Stimulated activated CD4-positive, alpha-beta T cell treated with anti-CD3 and anti-CD28 coated beads, Interleukin-1b, Interleukin-23, amount 100 ng/mL, for 4 hours (primary cell): ENCODE measurements at regions not wholly inside any gene's neighbourhood (a gene's known extent, or its start where the extent isn't known, plus 50 kb on each side); places are given as distances from the start of the nearest gene placed in this dataset.
"Not testable (repeated sequence)": the region's sequence is repeated elsewhere in the genome, so short reads cannot be mapped to it uniquely, and the experiment has no call there.

Experiments
- DNase-seq, 2 donors: peaks; one replicate each; pipeline ENCODE4 v3.0.0-alpha.2; 2020; ENCODE audit warnings: low read depth in 2 of 2

DNA sequence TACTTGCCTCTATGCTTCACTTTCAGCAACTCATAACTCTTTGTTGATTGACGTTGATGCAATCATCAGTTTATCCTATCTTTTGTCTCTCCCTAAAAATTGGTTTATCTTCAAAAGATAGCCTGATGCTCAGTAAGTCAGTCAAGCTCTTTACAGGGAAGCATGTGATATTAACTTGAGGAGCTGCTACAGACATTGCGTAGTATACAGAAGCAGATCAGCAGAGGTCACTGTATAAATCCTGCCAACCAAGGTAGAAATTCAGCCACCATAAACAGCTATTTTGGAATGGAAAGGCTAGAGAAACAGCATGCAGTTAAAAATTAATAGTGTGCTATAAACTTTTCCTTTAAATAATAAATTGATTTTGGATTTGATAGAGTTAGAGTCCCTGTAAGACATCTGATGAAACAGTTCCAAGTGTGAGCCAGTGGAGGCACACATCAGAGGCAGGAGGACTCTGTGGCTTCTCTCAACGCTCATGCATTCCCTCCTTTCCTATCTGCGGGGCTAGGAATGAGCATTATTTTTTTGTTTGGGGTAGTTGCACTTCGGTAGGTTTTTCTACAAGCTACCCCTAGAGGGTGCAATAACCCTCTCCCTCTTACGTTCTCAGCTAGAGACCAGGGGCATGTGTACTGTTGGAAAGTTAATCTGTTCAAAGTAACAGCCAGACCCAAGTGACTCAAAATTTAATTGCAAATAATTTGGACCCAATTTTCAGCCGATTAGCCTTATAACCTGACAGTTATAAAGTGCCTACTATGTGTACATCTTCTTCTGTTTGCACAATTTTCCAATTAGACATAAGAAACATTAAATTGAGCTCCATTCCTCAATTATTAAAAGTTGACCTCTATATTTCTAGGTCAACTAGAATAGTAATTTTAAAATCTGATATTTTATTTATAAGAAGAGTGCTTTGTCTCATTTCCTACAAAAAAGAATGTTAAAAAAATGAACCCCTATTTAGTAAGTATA lies 647.7 kb upstream of the SOX9 start:
- no peak for DNase-seq

DNA sequence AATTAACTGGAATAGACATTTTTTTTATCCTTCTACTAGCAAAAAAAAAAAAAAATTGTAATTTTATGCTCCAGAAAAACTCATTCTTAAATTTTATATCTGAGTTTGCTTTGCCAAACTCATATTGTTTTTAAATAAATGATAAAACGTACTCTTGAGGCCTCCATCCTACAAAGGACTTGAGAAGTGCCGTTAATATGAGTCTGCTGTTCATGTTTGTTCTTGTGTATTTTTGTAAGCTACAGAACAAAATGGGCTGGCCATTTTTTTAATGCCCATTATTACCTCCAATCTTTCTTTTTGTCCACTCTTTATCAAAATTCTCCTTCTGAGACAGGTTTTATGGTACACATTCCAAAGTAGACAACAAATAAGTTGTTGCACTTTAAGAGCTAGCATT lies 643.5 kb upstream of the SOX9 start:
- DNase-seq, result no peak

DNA sequence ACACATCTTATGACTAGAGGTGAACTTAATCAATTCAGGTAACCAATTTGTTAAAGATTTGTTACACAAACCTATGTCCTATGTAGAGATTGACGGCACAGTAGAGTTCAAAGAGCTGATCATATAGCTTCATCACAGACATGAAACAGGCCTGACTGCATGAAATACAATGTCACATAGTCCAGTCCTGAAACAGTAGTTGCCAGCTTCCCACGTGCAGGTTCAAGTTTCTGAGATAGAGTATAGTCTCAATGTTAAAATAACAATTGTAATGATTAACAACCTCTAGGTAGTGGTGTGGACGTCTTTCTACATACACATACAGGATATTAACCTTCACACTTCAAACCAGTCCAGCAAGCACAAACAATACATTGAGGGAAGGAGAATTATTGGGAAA lies 640.7 kb upstream of the SOX9 start:
- no peak for DNase-seq

DNA sequence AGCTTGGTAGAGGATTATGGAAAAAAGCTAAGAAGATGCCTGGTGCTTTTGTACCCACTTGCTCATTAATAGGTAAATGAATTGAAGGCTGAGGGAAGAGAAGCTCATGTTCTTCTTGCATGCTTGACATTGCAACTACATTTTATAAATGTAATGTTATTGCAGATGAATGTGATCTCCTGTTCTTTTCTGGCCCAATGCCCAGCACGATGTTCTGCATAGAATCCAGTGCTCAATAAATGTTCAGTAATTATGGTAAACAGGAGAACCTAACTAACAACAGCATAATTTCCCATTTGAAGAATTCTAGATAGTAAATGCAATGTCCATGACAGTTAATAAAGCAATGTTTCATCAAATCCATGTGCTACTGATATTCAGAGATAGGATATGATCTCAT lies 638.2 kb upstream of the SOX9 start:
- DNase-seq, result no peak

DNA sequence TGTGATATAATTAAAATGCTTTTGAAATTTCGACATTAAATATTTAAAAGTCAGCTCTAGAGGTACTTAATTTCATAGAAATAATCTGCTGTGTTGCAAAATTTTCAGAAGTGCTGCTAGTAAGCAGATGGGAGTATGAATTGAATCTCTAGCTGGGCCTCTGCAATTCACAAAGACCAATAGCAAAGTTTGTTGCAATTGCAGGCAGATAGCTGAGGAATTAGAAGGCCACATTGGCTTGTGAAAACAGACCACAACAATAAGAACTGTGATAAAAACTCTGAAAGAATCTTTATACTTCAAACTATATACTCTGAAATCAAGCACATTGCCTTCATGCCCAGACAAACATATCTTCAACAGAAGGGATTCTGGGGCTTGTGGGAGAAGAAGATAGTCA lies 636.3 kb upstream of the SOX9 start:
- DNase-seq, result no peak

DNA sequence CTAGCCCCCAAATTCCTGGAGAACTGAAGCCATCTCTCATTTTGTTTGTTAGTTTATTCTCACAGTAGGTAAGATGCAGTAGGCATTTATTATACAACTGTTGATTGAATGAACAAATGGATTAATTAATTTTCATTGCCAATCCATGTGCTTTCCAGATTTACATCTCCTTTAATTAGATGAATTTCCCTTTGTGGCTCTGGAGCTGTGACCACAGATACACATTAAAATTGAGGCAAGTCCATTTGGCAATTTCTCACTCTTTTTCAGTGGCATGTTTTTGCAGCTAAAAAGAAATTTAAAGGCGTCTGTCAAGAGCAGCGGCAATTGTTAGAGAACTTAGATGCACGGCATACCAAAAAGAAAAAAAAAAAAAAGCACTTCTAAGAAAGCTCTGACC lies 635.4 kb upstream of the SOX9 start:
- DNase-seq, result no peak

DNA sequence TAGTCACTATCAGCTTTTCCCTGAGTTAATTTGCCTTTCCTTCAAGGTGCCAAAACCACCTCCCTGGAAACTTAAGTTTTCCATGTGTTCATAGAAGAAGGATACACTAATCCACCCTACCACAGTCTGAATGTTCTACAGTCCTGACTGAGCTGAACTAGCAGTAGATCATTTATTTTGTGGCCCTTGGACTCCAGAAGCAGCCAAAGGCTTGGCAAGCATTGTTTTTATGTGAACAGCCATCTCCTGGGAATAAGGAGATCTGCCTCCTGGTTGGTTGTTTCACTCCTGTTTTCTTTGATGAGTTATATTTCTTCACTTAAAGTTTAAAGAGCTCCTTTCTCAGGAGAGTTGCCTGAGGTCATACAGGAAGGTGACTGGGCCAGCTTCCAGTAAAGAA lies 634.6 kb upstream of the SOX9 start:
- DNase-seq, result no peak

DNA sequence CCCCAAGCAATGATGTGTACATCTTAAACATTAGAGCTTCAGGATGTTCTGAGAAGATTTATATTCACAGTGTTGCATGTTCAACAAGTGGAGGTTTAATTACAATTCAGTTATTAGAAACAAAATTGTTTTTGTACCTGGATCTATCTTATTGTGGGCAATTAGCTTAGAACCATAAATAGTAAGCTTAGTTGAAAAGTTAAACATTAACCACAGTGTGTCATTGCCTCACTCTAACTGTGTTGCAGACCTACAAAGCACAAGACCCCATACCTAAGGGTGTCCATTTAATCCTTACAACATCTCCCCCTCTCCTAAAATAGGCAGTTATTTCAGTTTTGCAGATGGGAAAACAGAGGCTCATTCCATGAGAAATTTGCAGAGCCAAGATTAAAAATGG lies 632.0 kb upstream of the SOX9 start:
- DNase-seq, result no peak

DNA sequence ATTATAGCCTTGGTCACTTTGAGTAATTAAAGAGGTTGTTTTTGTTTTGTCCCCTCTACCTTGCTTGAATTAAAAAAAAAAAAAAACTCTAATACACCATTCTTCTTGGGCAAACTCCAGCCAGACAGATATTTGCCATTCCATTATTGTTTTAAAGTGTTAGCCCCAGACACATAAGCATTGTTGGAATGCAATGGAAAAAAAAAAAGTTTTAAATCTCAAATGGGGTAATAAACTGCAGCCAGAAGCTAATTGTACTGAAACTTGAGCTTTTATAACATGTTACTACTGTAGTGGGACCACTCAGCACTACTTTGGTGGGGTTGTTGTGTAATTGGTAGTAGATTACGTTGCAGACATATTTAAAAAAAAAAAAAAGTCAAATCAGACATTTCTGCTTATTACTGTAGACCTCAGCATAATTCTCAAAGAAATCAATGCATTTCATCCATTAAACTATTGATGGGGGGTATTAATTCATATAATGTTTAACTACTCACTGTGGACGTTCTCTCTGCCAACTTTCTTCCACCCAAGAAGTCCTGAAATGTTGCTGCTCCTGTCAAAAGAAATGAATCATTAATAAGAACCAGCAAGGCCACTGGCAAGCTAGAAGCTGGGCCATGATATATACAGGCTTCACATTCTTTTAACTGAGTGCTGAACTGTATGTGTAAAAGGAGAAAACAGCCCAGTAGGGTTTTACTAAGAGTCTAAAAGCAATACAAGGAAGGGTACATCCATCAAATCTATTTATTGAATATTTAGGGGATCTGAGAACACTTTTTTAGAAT lies 626.6 kb upstream of the SOX9 start:
- no peak for DNase-seq

DNA sequence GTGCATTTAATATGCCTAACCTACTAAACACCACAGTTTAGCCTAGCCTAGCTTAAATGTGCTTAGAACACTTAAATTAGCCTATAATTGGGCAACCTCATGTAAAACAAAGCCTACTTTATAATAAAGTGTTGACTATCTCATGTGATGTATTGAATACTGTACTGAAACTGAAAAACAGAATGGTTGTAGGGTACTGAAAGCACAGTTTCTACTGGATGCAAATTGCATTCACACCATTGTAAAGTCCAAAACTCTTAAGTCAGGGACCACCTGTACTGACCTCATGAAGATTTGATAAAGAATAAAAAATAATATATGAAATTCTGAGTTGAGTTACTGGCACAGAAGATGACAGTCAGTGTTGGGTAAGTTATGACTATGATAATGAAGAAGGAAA lies 625.4 kb upstream of the SOX9 start:
- no peak for DNase-seq

DNA sequence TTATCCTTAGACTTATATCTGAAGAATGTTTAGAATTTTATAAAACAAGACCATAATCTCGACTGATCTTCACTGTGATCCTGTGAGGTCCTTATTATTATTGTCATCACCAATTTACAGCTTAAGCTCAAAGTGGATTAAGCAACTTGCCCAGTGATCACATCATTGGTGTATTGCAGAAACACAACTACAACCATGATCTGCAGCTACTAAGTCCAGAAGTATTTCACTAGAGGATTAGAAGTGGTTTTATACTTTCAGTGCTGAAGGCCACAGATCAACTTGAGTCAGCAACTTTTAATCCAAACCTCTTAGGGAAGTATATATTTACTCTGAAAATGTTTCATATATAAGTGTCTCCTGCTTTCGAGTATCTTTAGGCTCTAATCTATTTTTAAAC lies 624.3 kb upstream of the SOX9 start:
- no peak for DNase-seq

DNA sequence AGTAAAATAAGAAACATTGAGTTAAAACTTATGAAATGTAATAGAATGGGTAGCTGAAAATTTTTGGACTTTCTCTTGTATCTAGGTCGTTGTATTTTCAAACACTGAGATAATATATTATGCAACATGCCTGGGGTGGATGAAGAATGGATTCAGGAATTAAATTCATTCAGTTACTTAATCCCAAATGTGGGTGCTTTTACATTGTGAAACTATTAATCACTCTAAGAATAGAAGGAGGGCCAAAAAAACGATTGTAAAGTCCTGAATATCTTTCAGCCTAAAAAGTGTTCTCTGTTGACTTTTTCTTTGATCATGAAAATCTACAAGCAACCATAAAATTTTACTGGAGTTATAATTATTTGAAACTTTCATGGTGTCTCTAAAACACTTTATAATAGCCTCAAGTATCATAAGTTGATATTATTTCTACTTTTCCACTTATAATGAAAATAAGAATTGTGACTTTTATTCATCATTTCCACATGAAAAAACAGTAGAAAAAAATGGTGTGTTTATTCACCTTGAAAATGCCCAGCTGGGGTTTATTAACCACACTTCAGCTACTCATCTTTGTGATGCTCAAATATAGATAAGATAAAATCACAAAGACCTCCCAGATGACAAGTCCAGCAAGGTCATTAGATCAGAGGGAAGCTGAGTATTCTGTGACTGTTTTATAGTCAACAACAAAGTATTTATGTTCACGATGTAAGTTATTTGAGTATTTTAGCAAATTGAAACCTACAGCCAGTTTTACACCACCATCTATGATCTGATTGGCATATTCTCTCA lies 619.9 kb upstream of the SOX9 start:
- no peak for DNase-seq

DNA sequence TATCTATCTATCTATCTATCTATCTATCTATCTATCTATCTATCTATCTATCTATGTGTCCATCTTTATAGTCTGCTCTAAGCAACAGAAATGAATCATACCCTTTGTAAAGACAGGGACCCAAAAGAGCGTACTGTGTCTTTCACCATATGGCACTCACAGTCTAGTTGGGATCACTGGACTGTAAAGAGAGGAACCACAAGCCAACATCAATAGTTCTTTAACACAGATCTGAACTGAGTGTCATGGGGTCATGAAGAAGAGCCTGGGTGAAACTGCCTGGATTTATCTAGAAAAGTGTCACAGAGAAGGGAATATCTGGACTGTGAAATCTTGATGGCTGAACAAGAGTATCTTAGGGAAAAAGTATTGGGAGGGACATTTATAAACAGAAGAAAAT lies 619.1 kb upstream of the SOX9 start:
- no peak for DNase-seq

DNA sequence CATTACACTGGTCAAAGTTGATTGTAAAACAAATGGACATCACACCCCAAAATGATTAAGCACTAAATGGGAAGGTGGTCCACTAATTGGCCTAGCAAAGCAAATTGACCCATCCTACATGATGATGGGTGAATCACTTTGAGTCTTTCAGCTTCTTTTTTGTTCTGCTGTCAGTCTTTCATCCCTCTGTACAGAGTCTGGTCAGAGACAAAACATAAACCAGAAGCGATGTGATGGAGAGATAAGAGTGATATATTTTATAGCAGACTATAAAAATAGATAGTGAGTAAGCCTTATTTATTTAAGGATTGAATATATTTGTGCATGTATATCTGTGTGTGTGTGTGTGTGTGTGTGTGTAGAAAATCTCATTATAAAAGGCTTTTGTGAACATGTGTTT lies 618.4 kb upstream of the SOX9 start:
- no peak for DNase-seq

DNA sequence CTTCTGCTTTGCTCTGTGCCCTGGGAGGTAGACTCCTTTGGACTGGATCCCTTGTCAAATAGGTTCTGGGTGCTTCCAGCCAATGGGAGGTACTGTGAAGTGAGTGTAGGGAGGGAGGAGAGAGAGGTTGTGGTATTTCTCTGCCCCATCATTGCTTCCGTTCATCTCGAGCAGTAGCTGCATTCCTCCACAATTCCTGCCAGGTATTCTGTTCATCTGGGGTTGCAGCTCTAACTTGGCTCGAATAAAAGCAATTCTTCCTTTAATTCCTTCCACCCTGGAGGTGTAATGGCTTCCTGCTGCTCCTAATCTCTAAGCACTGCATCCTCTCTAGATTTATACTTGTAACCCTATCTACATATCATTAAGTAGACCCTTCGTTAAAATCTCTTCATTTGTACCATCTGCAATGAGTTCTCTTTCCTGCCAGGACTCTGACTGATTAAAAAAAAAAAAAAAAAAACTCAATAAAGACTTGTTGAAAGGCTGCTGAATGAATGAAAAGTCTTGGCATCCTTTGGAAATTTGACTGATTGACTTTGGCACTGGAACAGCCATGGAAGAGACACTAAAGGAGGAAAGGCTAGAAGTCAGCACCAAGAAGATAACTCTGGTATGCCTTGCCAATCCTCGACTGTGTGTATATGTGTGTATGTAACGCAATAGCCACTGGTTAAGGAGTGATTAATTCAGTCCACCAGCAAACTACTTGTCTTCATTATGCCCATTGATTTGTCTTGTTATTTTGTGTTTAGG lies 616.9 kb upstream of the SOX9 start:
- no peak for DNase-seq

DNA sequence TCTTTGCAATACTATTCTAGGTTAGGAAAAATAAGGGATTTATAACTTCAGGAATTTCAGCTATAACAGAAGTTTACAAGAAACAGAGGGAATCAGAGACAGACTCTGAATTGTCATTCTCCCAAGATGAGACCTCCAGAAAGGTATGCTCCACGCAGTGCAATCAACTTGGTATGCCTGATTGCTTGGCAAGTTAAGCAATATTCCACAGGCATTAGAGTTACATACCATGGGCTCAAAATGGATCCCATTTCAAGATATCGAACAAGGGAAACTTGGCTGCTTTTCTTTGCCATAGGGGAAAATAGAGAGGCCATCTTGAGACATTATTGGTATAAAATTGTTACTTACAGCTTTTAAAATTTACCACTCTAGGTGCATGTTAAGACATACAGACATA lies 615.6 kb upstream of the SOX9 start:
- no peak for DNase-seq

DNA sequence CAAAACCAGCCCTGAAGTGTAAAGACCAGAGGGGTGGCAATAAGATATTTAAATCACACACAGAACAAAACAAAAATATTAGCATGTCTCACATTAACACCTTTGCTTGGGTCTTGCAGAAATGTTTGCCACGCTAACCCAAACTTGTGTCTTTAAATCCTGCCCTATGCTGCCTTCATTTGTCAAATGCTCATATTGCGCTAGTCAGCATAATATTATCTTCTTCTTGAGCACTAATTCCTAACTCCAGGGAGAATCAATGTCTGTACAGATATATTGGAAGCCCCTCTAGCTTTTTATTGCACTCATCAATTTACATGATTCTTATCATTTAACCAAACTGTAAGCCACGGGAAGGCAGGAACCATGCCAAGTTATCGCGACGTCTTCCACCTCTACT lies 614.8 kb upstream of the SOX9 start:
- no peak for DNase-seq

DNA sequence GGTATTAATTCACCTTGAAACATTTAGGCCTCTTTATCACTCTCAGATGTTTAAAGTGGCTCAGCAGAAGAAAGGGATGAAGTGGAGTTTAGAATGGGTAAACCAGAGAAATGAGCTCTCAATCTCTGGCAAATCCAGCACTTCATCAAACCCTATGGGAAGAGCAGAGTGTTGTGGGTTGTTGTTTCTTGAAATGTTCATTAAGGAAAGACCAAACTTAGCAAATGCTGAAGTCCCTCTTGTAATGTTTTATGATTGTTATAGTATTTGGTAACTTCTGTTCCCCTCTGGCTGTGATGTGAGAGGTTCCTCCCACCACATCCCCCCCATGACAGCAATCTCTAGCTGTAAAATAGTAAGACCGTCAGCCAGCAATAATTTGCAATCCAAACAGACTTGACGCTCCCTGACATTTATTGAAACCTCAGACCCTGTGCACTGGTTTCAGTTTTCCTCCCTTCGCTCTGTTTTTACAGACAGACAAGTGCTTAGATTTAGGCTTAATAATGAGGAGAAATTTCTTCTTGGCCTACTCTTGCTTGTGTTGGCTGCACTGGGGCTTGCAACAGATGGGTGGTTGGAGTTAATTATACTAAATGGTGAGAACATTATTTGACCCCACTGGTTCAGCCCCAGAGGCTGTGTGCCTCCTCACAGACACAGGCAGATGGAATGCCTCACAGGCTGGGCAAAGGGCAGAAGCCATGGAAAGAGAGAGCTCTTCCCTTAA lies 609.4 kb upstream of the SOX9 start:
- DNase-seq, result no peak

DNA sequence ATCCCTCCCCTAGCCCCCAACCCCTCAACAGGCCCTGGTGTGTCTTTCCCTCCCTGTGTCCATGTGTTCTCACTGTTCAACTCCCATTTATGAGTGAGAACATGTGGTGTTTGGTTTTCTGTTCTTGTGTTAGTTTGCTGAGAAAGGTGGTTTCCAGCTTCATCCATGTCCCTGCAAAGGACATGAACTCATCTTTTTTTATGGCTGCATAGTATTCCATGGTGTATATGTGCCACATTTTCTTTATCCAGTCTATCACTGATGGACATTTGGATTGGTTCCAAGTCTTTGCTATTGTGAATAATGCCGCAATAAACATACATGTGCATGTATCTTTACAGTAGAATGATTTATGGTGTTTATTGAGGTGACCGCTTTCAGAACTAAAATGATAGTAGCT lies 607.1 kb upstream of the SOX9 start:
- not testable (repeated sequence) for DNase-seq

DNA sequence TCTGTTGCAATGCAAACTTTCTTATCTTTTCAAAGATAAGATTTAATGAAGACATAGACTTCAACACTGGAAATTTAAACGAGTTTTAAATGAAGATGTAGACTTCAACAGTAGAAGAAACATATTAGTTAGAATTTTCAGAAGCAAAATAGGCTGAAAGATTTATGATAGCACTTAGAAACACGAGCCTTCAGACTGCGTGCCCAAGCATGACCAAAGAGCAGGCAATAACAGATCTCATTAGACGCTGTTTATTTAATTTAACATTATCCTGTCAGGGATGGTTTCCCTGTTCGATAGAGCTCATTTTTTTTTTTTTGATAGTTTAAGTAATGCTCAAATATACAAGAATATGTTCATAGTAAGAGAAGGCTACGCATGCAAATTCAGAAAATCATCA lies 604.7 kb upstream of the SOX9 start:
- DNase-seq, result no peak

DNA sequence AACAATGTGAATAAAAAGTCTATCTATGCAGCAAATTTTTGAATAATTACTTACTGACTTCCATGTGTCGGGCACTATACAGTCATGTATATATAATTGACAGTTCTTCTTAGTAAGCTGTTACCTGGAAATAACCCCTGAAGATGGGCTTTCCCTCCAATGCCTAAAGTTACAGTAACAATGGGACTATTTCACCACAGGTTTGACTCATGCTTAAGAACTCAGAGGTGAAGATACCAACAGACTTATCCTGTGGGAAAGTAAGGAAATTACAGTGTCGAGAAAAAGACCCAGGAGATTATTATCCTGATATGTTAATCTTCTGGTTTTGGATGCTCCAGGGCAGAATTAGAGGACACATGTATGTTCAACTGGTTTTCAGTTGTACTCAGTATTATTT lies 601.5 kb upstream of the SOX9 start:
- no peak for DNase-seq
